Stimulated activated memory B cell treated with anti-CD40 and anti-IgM and Interleukin-4, amounts not matched to agents 10 μg/mL and 1 μg/mL and 100 μg/mL, for 72 hours (primary cell): ENCODE measurements at regions not wholly inside any gene's neighbourhood (a gene's known extent, or its start where the extent isn't known, plus 50 kb on each side); places are given as distances from the start of the nearest gene placed in this dataset.

ENCODE experiments used
- ATAC-seq: fragments of 150-1000 bp; cut with Tn5 transposase; 2 replicates; pipeline ENCODE4 v1.10.0; 2021
- H3K27ac Mint-ChIP-seq: one replicate; pipeline ENCODE4 v1.8.0; 2022; ENCODE audit warnings: mild to moderate bottlenecking, mixed read lengths
- H3K27me3 Mint-ChIP-seq: one replicate; pipeline ENCODE4 v1.8.0; 2022; ENCODE audit warnings: mixed read lengths
- H3K36me3 Mint-ChIP-seq: one replicate; pipeline ENCODE4 v1.8.0; 2022; ENCODE audit warnings: mixed read lengths
- H3K4me1 Mint-ChIP-seq: one replicate; pipeline ENCODE4 v1.8.0; 2022; ENCODE audit warnings: mixed read lengths
- H3K4me3 Mint-ChIP-seq: one replicate; pipeline ENCODE4 v1.8.0; 2022; ENCODE audit warnings: mild to moderate bottlenecking, moderate library complexity, mixed read lengths
- H3K9me3 Mint-ChIP-seq: one replicate; pipeline ENCODE4 v1.8.0; 2022; ENCODE audit warnings: mixed read lengths

GRCh38 chr4:167290678-167291077 lies 56.4 kb upstream of the SPOCK3 start:
- no peak overlapping the region for H3K4me3 Mint-ChIP-seq
- H3K36me3 Mint-ChIP-seq: no peaks in the 10 kb centered on the region
- peaks cover 11% of the 10 kb centered on the region for H3K9me3 Mint-ChIP-seq
- H3K27me3 Mint-ChIP-seq: no peaks in the 10 kb centered on the region
- ATAC-seq: no peak
- H3K27ac Mint-ChIP-seq: no peak overlapping the region
- no peaks in the 10 kb centered on the region for H3K4me1 Mint-ChIP-seq

- ATAC-seq: no peak
- Mint-ChIP-seq H3K9me3 (no peaks in the 10 kb centered on the region), H3K4me3 (no peak overlapping the region), H3K27me3 (no peaks in the 10 kb centered on the region), H3K36me3 (no peaks in the 10 kb centered on the region), H3K27ac (no peak overlapping the region), H3K4me1 (no peaks in the 10 kb centered on the region)
Measured at GRCh38 chr4:167308876-167309275, 74.6 kb upstream of the SPOCK3 start.

- no peak for ATAC-seq
- Mint-ChIP-seq H3K27me3 (no peaks in the 10 kb centered on the region), H3K27ac (no peak overlapping the region), H3K36me3 (no peaks in the 10 kb centered on the region), H3K4me1 (no peaks in the 10 kb centered on the region), H3K9me3 (peaks cover 2% of the 10 kb centered on the region), H3K4me3 (no peak overlapping the region)
Measured at GRCh38 chr4:167321299-167321698, 87.0 kb upstream of the SPOCK3 start.

GRCh38 chr4:167339781-167340180 lies 105.5 kb upstream of the SPOCK3 start:
- Mint-ChIP-seq H3K36me3 (no peaks in the 10 kb centered on the region), H3K27me3 (no peaks in the 10 kb centered on the region), H3K9me3 (peaks cover 10% of the 10 kb centered on the region), H3K4me3 (no peak overlapping the region), H3K27ac (no peak overlapping the region), H3K4me1 (no peaks in the 10 kb centered on the region)
- ATAC-seq: no peak

- ATAC-seq: no peak
- Mint-ChIP-seq H3K27ac (no peak overlapping the region), H3K9me3 (no peaks in the 10 kb centered on the region), H3K4me3 (no peak overlapping the region), H3K4me1 (no peaks in the 10 kb centered on the region), H3K36me3 (no peaks in the 10 kb centered on the region), H3K27me3 (no peaks in the 10 kb centered on the region)
Measured at GRCh38 chr4:167359711-167360110, 125.4 kb upstream of the SPOCK3 start.

- Mint-ChIP-seq H3K27me3 (no peaks in the 10 kb centered on the region), H3K9me3 (peaks cover 3% of the 10 kb centered on the region), H3K4me3 (no peak overlapping the region), H3K27ac (no peak overlapping the region), H3K4me1 (no peaks in the 10 kb centered on the region), H3K36me3 (no peaks in the 10 kb centered on the region)
- no peak for ATAC-seq
Measured at GRCh38 chr4:167379076-167379835, 145.0 kb upstream of the SPOCK3 start.

GRCh38 chr4:167380964-167381363 lies 146.7 kb upstream of the SPOCK3 start:
- Mint-ChIP-seq H3K36me3 (no peaks in the 10 kb centered on the region), H3K9me3 (peaks cover 5% of the 10 kb centered on the region), H3K27ac (no peak overlapping the region), H3K4me3 (no peak overlapping the region), H3K27me3 (no peaks in the 10 kb centered on the region), H3K4me1 (no peaks in the 10 kb centered on the region)
- ATAC-seq: no peak

- no peak overlapping the region for H3K27ac Mint-ChIP-seq
- no peaks in the 10 kb centered on the region for H3K27me3 Mint-ChIP-seq
- no peaks in the 10 kb centered on the region for H3K36me3 Mint-ChIP-seq
- no peak overlapping the region for H3K4me3 Mint-ChIP-seq
- peaks cover 7% of the 10 kb centered on the region for H3K9me3 Mint-ChIP-seq
- H3K4me1 Mint-ChIP-seq: no peaks in the 10 kb centered on the region
- no peak for ATAC-seq
Measured at GRCh38 chr4:167383291-167383690, 149.0 kb upstream of the SPOCK3 start.

GRCh38 chr4:167397586-167397985 lies 163.3 kb upstream of the SPOCK3 start:
- no peaks in the 10 kb centered on the region for H3K4me1 Mint-ChIP-seq
- ATAC-seq: no peak
- no peaks in the 10 kb centered on the region for H3K36me3 Mint-ChIP-seq
- peaks cover 6% of the 10 kb centered on the region for H3K9me3 Mint-ChIP-seq
- H3K27ac Mint-ChIP-seq: no peak overlapping the region
- no peaks in the 10 kb centered on the region for H3K27me3 Mint-ChIP-seq
- no peak overlapping the region for H3K4me3 Mint-ChIP-seq

- Mint-ChIP-seq H3K4me1 (no peaks in the 10 kb centered on the region), H3K27ac (no peak overlapping the region), H3K36me3 (no peaks in the 10 kb centered on the region), H3K4me3 (no peak overlapping the region), H3K9me3 (peaks cover 9% of the 10 kb centered on the region), H3K27me3 (no peaks in the 10 kb centered on the region)
- no peak for ATAC-seq
Measured at GRCh38 chr4:167399201-167399600, 164.9 kb upstream of the SPOCK3 start.

GRCh38 chr4:167406181-167406580 lies 171.9 kb upstream of the SPOCK3 start:
- ATAC-seq: no peak
- H3K27me3 Mint-ChIP-seq: no peaks in the 10 kb centered on the region
- no peaks in the 10 kb centered on the region for H3K36me3 Mint-ChIP-seq
- peaks cover 3% of the 10 kb centered on the region for H3K9me3 Mint-ChIP-seq
- H3K4me1 Mint-ChIP-seq: no peaks in the 10 kb centered on the region
- H3K4me3 Mint-ChIP-seq: no peak overlapping the region
- no peak overlapping the region for H3K27ac Mint-ChIP-seq

GRCh38 chr4:167415461-167415860 lies 181.2 kb upstream of the SPOCK3 start:
- ATAC-seq: no peak
- H3K36me3 Mint-ChIP-seq: no peaks in the 10 kb centered on the region

GRCh38 chr4:167419468-167420140 lies 185.3 kb upstream of the SPOCK3 start:
- Mint-ChIP-seq H3K4me3 (no peak overlapping the region), H3K4me1 (no peaks in the 10 kb centered on the region), H3K36me3 (no peaks in the 10 kb centered on the region), H3K9me3 (peaks cover 2% of the 10 kb centered on the region), H3K27ac (no peak overlapping the region), H3K27me3 (no peaks in the 10 kb centered on the region)
- ATAC-seq: no peak

More at GRCh38 chr4:167415461-167415860, 181.2 kb upstream of the SPOCK3 start:
- Mint-ChIP-seq H3K4me1 (no peaks in the 10 kb centered on the region), H3K27me3 (no peaks in the 10 kb centered on the region), H3K4me3 (no peak overlapping the region), H3K27ac (no peak overlapping the region), H3K9me3 (peaks cover 2% of the 10 kb centered on the region)

GRCh38 chr4:167421201-167421600 lies 186.9 kb upstream of the SPOCK3 start:
- H3K36me3 Mint-ChIP-seq: no peaks in the 10 kb centered on the region

GRCh38 chr4:167424341-167425256 lies 190.3 kb upstream of the SPOCK3 start:
- H3K27ac Mint-ChIP-seq: no peak overlapping the region
- H3K9me3 Mint-ChIP-seq: peaks cover 2% of the 10 kb centered on the region
- no peak for ATAC-seq
- H3K4me1 Mint-ChIP-seq: no peaks in the 10 kb centered on the region
- no peaks in the 10 kb centered on the region for H3K27me3 Mint-ChIP-seq
- H3K36me3 Mint-ChIP-seq: no peaks in the 10 kb centered on the region
- no peak overlapping the region for H3K4me3 Mint-ChIP-seq

More at GRCh38 chr4:167421201-167421600, 186.9 kb upstream of the SPOCK3 start:
- H3K27me3 Mint-ChIP-seq: no peaks in the 10 kb centered on the region
- no peaks in the 10 kb centered on the region for H3K4me1 Mint-ChIP-seq
- H3K9me3 Mint-ChIP-seq: peaks cover 2% of the 10 kb centered on the region
- H3K4me3 Mint-ChIP-seq: no peak overlapping the region
- H3K27ac Mint-ChIP-seq: no peak overlapping the region
- no peak for ATAC-seq
